IMR-90 (cell line): ENCODE measurements at regions not wholly inside any gene's neighbourhood (a gene's known extent, or its start where the extent isn't known, plus 50 kb on each side); places are given as distances from the start of the nearest gene placed in this dataset.

Source experiments
- ATAC-seq: fragments of 200-7000 bp; cut with Tn5 transposase; 2 replicates; pipeline ENCODE4 v1.9.1; 2020; ENCODE audit warnings: low read depth, mild to moderate bottlenecking, moderate library complexity
- BruUV-seq: library from RNA; stranded (reverse); fragments of 400-500 nt; replicated peaks from 2 replicates; lab custom pipeline; 2021; lab: Mats Ljungman, UMichigan
- CTCF ChIA-PET: fragments of 300-600 bp; formaldehyde crosslinking; extraction: SDS; loops from one replicate; lab custom pipeline; 2021; ENCODE audit warnings: antibody characterized with exemption; lab: Yijun Ruan, JAX
- POLR2A ChIA-PET: fragments of 300-600 bp; sonication (Branson Sonifier 250); formaldehyde crosslinking; loops from one replicate; lab custom pipeline; 2022; ENCODE audit warnings: antibody characterized with exemption; ENCODE audit not compliant: unreplicated experiment; lab: Charles Lee
- DNase-seq: peaks from one replicate; pipeline ENCODE4 v3.0.0; 2013
- H2AFZ ChIP-seq: replicated peaks from 2 replicates; pipeline ENCODE3; 2013; ENCODE audit warnings: low read length, mild to moderate bottlenecking; ENCODE audit not compliant: poor library complexity
- H2AK5ac ChIP-seq: 2 replicates; pipeline ENCODE4 v1.6.1; 2013; ENCODE audit warnings: low read depth, low read length, inconsistent platforms
- H2AK9ac ChIP-seq: replicated peaks from 2 replicates; pipeline ENCODE3; 2013; ENCODE audit warnings: mild to moderate bottlenecking, low read depth, low read length, moderate library complexity; ENCODE audit not compliant: poor library complexity
- H2BK120ac ChIP-seq: 2 replicates; pipeline ENCODE4 v1.6.1; 2013; ENCODE audit warnings: low read depth, low read length, inconsistent platforms
- H2BK15ac ChIP-seq: 3 replicates; pipeline ENCODE4 v1.6.1; 2013; ENCODE audit warnings: low read depth, low read length, inconsistent platforms
- H2BK20ac ChIP-seq: 2 replicates; pipeline ENCODE4 v1.6.1; 2013; ENCODE audit warnings: low read depth, mild to moderate bottlenecking, inconsistent platforms, low read length, moderate library complexity
- H2BK5ac ChIP-seq: 2 replicates; pipeline ENCODE4 v1.6.1; 2013; ENCODE audit warnings: mild to moderate bottlenecking, low read depth, low read length, inconsistent platforms; ENCODE audit not compliant: poor library complexity, severe bottlenecking
- H3K14ac ChIP-seq: replicated peaks from 2 replicates; pipeline ENCODE4 v1.6.1; 2013; ENCODE audit warnings: low read depth, low read length, inconsistent platforms
- H3K18ac ChIP-seq: 2 replicates; pipeline ENCODE4 v1.6.1; 2013; ENCODE audit warnings: low read depth, low read length, control low read depth
- H3K23ac ChIP-seq: 2 replicates; pipeline ENCODE4 v1.6.1; 2013; ENCODE audit warnings: low read depth, low read length, inconsistent platforms
- H3K27ac ChIP-seq: 2 replicates; pipeline ENCODE4 v1.5.1; 2013; ENCODE audit warnings: mild to moderate bottlenecking, control low read depth, low read length; ENCODE audit not compliant: insufficient read depth
- H3K27me3 ChIP-seq: 2 replicates; pipeline ENCODE4 v1.6.1; 2013; ENCODE audit warnings: low read length; ENCODE audit not compliant: control insufficient read depth, insufficient read depth
- H3K36me3 ChIP-seq: 2 replicates; pipeline ENCODE4 v1.6.1; 2013; ENCODE audit warnings: low read length, mixed read lengths; ENCODE audit not compliant: control insufficient read depth, insufficient read depth
- H3K4ac ChIP-seq: 2 replicates; pipeline ENCODE4 v1.6.1; 2013; ENCODE audit warnings: low read depth, low read length, inconsistent platforms
- H3K4me1 ChIP-seq: 2 replicates; pipeline ENCODE4 v1.6.1; 2013; ENCODE audit warnings: low read length, mixed read lengths; ENCODE audit not compliant: control insufficient read depth, insufficient read depth
- H3K4me2 ChIP-seq: 2 replicates; pipeline ENCODE4 v1.6.1; 2013; ENCODE audit warnings: low read depth, mild to moderate bottlenecking, control low read depth, low read length, moderate library complexity
- H3K4me3 ChIP-seq: 2 replicates; pipeline ENCODE4 v1.5.1; 2013; ENCODE audit warnings: low read depth, mild to moderate bottlenecking, control low read depth, low read length, moderate library complexity; ENCODE audit not compliant: insufficient read depth
- H3K56ac ChIP-seq: 2 replicates; pipeline ENCODE4 v1.6.1; 2013; ENCODE audit warnings: low read length, inconsistent platforms; ENCODE audit not compliant: insufficient read depth; ENCODE audit errors: extremely low read depth
- H3K79me1 ChIP-seq, 2 experiments: 2 replicates each; pipeline ENCODE4 v1.6.1; 2013; ENCODE audit warnings: low read length in 2 of 2, inconsistent platforms in 1 of 2, low read depth in 1 of 2
- H3K9ac ChIP-seq: 2 replicates; pipeline ENCODE4 v1.6.1; 2013; ENCODE audit warnings: low read depth, low read length, control low read depth
- H3K9me1 ChIP-seq: 2 replicates; pipeline ENCODE4 v1.6.1; 2013; ENCODE audit warnings: low read length, inconsistent platforms; ENCODE audit not compliant: insufficient read depth
- H3K9me3 ChIP-seq: 2 replicates; pipeline ENCODE4 v1.6.1; 2013; ENCODE audit warnings: low read length; ENCODE audit not compliant: control insufficient read depth, insufficient read depth
- H4K20me1 ChIP-seq: 2 replicates; pipeline ENCODE4 v1.6.1; 2013; ENCODE audit warnings: low read length, inconsistent platforms; ENCODE audit not compliant: insufficient read depth
- H4K5ac ChIP-seq: 2 replicates; pipeline ENCODE4 v1.6.1; 2013; ENCODE audit warnings: mild to moderate bottlenecking, low read depth, low read length, control low read depth
- H4K8ac ChIP-seq, 2 experiments: 2 replicates each; pipeline ENCODE4 v1.6.1; 2013; ENCODE audit warnings: low read depth in 2 of 2, low read length in 2 of 2, control low read depth in 1 of 2, inconsistent platforms in 1 of 2
- H4K91ac ChIP-seq: 2 replicates; pipeline ENCODE4 v1.6.1; 2013; ENCODE audit warnings: low read depth, low read length, inconsistent platforms; ENCODE audit not compliant: insufficient read depth
- CEBPB ChIP-seq: IDR thresholded peaks from 2 replicates; pipeline ENCODE4 v1.6.1; 2012; ENCODE audit warnings: low read depth, low read length, improper control_type of control experiment
- FOS ChIP-seq: fragments of 150-350 bp; IDR thresholded peaks from 2 replicates; pipeline ENCODE4 v1.6.1; 2016; ENCODE audit warnings: low read depth, low read length
- MAZ ChIP-seq: IDR thresholded peaks from 2 replicates; pipeline ENCODE4 v1.6.1; 2012; ENCODE audit warnings: low read depth, mild to moderate bottlenecking, low read length, improper control_type of control experiment, moderate library complexity, borderline replicate concordance
- MXI1 ChIP-seq: IDR thresholded peaks from 2 replicates; pipeline ENCODE4 v1.6.1; 2012; ENCODE audit warnings: low read depth, mild to moderate bottlenecking, low read length, moderate library complexity, borderline replicate concordance
- NFE2L2 ChIP-seq: fragments of 150-350 bp; IDR thresholded peaks from 2 replicates; pipeline ENCODE4 v1.6.1; 2016; ENCODE audit warnings: low read depth, mild to moderate bottlenecking, low read length
- POLR2A ChIP-seq: IDR thresholded peaks from 2 replicates; pipeline ENCODE4 v1.6.1; 2012; ENCODE audit warnings: mild to moderate bottlenecking, low read depth, low read length
- RAD21 ChIP-seq: IDR thresholded peaks from 2 replicates; pipeline ENCODE4 v1.6.1; 2012; ENCODE audit warnings: low read length, improper control_type of control experiment
- RCOR1 ChIP-seq: IDR thresholded peaks from 2 replicates; pipeline ENCODE4 v1.6.1; 2012; ENCODE audit warnings: mild to moderate bottlenecking, low read length, improper control_type of control experiment; ENCODE audit not compliant: insufficient replicate concordance
- RFX5 ChIP-seq: IDR thresholded peaks from 2 replicates; pipeline ENCODE4 v1.8.0; 2012; ENCODE audit warnings: low read depth, mild to moderate bottlenecking, low read length, moderate library complexity
- SMC3 ChIP-seq: fragments of 150-350 bp; IDR thresholded peaks from 2 replicates; pipeline ENCODE4 v1.6.1; 2016; ENCODE audit warnings: low read depth, mild to moderate bottlenecking, antibody characterized with exemption, low read length, moderate library complexity
- WGBS, 2 experiments: methylation state at CpG; one replicate each; pipeline versions ENCODE4 v1.1.5 to v1.1.7; 2013; ENCODE audit warnings: missing lambda C conversion rate in 2 of 2; ENCODE audit not compliant: insufficient read length in 1 of 2; ENCODE audit errors: extremely low coverage in 2 of 2; 5-methylcytosine and 5-hydroxymethylcytosine counted together
- dilution Hi-C: fragments of 300-500 bp; cut with HindIII; formaldehyde crosslinking; loops from one replicate; pipeline ENCODE4 v1.14.3; 2018; ENCODE audit warnings: low sequenced_read_pairs; ENCODE audit not compliant: unreplicated experiment
- in situ Hi-C: fragments of 300-500 bp; cut with MboI; formaldehyde crosslinking; loops from 3 replicates; pipeline ENCODE4 v1.14.3; 2019; ENCODE audit warnings: low sequenced_read_pairs, inconsistent platforms, mixed read lengths
- intact Hi-C: fragments of 100-400 bp; cut with micrococcal nuclease; formaldehyde crosslinking; loops from 2 replicates; pipeline ENCODE4 v1.10.0; 2022
- TF ChIP-seq, protein P1 (sequence below): fragments of 150-350 bp; IDR thresholded peaks from 2 replicates; pipeline ENCODE4 v1.6.1; 2017; ENCODE audit warnings: mild to moderate bottlenecking, antibody characterized with exemption, low read length, low read depth
- TF ChIP-seq, protein P2 (sequence below): conservative IDR thresholded peaks from 2 replicates; pipeline ENCODE4 v1.5.1; 2012; ENCODE audit warnings: mild to moderate bottlenecking, low read depth, low read length, improper control_type of control experiment
- TF ChIP-seq, protein P3 (sequence below): fragments of 150-350 bp; IDR thresholded peaks from 2 replicates; pipeline ENCODE4 v1.6.1; 2016; ENCODE audit warnings: low read depth, mild to moderate bottlenecking, low read length, moderate library complexity, borderline replicate concordance

DNA sequence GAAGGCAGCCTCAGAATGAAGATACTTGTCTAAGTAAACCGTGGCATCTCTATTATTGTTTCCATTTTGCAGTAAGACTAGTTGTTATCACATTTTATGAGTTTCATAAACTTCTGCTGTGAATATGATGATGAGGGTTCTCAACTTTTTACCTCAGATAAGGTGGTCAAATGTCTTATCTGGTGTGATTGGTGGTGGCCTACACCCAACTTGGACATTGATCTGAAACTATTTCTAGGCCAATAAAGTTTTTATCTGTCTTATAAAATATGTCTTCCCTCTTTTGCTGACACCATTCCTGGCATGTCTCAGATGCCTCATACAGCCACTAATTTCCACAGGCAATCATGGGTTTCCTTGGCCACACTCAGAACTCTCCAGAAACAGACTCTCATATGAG lies 480.3 kb upstream of the NR3C2 start:
- in situ Hi-C loops: no loop called here

More for the DNA sequence above, 480.3 kb upstream of the NR3C2 start:
- no peak overlapping the region for H2BK20ac ChIP-seq
- H3K9me1 ChIP-seq: no peaks in the 10 kb centered on the region
- no peak overlapping the region for H3K18ac ChIP-seq
- no peak overlapping the region for H4K5ac ChIP-seq
- DNase-seq (no peak), ATAC-seq (no peak)
- H3K23ac ChIP-seq: no peak overlapping the region
- ChIA-PET POLR2A (no interaction called here), CTCF (no interaction called here)
- H3K56ac ChIP-seq: no peak overlapping the region
- WGBS, 2 experiments: no CpG with 5 or more reads among the region's 1 CpG
- no peak overlapping the region for H2AK9ac ChIP-seq
- no peak overlapping the region for H2BK15ac ChIP-seq
- dilution Hi-C loops (no loop called here), intact Hi-C loops (no loop called here)
- H2BK5ac ChIP-seq: no peak overlapping the region
- H3K4ac ChIP-seq: no peak overlapping the region
- no peak overlapping the region for H2BK120ac ChIP-seq
- H3K4me2 ChIP-seq: no peak overlapping the region
- no peak overlapping the region for H2AFZ ChIP-seq
- H3K4me3 ChIP-seq: no peak overlapping the region
- no peak overlapping the region for H2AK5ac ChIP-seq
- no peaks in the 10 kb centered on the region for H3K9me3 ChIP-seq
- H3K14ac ChIP-seq: no peak overlapping the region
- H4K8ac ChIP-seq: no peak overlapping the region
- no peaks in the 10 kb centered on the region for H3K4me1 ChIP-seq
- H3K27me3 ChIP-seq: no peaks in the 10 kb centered on the region
- BruUV-seq: no TSS peak
- H4K20me1 ChIP-seq: no peaks in the 10 kb centered on the region
- no peak overlapping the region for H3K27ac ChIP-seq
- no peaks in the 10 kb centered on the region for H3K79me1 ChIP-seq
- no peak overlapping the region for H4K91ac ChIP-seq
- no peak for TF ChIP-seq RFX5
- TF ChIP-seq MAZ: no peak
- TF ChIP-seq SMC3: no peak
- no peak for TF ChIP-seq CEBPB
- TF ChIP-seq NFE2L2: no peak
- TF ChIP-seq MXI1: no peak
- no peak for TF ChIP-seq RAD21
- TF ChIP-seq RCOR1: no peak
- TF ChIP-seq, protein P1, sequence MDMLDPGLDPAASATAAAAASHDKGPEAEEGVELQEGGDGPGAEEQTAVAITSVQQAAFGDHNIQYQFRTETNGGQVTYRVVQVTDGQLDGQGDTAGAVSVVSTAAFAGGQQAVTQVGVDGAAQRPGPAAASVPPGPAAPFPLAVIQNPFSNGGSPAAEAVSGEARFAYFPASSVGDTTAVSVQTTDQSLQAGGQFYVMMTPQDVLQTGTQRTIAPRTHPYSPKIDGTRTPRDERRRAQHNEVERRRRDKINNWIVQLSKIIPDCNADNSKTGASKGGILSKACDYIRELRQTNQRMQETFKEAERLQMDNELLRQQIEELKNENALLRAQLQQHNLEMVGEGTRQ: no peak
- TF ChIP-seq, protein P2, sequence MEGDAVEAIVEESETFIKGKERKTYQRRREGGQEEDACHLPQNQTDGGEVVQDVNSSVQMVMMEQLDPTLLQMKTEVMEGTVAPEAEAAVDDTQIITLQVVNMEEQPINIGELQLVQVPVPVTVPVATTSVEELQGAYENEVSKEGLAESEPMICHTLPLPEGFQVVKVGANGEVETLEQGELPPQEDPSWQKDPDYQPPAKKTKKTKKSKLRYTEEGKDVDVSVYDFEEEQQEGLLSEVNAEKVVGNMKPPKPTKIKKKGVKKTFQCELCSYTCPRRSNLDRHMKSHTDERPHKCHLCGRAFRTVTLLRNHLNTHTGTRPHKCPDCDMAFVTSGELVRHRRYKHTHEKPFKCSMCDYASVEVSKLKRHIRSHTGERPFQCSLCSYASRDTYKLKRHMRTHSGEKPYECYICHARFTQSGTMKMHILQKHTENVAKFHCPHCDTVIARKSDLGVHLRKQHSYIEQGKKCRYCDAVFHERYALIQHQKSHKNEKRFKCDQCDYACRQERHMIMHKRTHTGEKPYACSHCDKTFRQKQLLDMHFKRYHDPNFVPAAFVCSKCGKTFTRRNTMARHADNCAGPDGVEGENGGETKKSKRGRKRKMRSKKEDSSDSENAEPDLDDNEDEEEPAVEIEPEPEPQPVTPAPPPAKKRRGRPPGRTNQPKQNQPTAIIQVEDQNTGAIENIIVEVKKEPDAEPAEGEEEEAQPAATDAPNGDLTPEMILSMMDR: no peak
- TF ChIP-seq, protein P3, sequence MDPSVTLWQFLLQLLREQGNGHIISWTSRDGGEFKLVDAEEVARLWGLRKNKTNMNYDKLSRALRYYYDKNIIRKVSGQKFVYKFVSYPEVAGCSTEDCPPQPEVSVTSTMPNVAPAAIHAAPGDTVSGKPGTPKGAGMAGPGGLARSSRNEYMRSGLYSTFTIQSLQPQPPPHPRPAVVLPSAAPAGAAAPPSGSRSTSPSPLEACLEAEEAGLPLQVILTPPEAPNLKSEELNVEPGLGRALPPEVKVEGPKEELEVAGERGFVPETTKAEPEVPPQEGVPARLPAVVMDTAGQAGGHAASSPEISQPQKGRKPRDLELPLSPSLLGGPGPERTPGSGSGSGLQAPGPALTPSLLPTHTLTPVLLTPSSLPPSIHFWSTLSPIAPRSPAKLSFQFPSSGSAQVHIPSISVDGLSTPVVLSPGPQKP: no peak
- TF ChIP-seq POLR2A: no peak
- TF ChIP-seq FOS: no peak
- H3K36me3 ChIP-seq: no peaks in the 10 kb centered on the region
- H3K9ac ChIP-seq: no peak overlapping the region
